HG03442 (cell line): ENCODE measurements at regions not wholly inside any gene's neighbourhood (a gene's known extent, or its start where the extent isn't known, plus 50 kb on each side); places are given as distances from the start of the nearest gene placed in this dataset.

ENCODE experiments used
- ATAC-seq: cut with Tn5 transposase; IDR thresholded peaks from one replicate; pipeline ENCODE4 v1.9.1; 2021; ENCODE audit warnings: mild to moderate bottlenecking, moderate library complexity; ENCODE audit not compliant: unreplicated experiment

- ATAC-seq = no peak
These were observed 107.3 kb downstream of the OGFRL1 start for GRCh38 chr6:71395731-71396409.

DNA sequence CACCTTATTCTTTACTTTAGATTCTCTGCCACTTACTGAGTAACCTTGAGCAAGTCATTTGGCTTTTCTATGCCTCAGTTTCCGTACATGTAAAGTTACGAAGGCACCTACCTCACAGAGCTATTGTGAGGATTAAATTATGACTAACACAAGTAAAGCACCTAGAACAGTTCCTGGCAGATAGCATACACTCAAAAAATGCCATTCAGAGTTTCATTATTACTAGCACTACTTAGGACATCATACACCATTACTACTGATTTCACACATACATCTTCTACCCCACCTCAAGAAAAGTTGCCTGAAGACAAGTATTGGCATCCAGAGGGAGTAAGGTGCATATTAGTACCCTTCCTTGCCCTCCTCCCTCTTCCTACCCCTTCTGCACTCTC, 107.8 kb downstream of the OGFRL1 start:
- peak; percentile 93 for ATAC-seq

- no peak for ATAC-seq
These were observed 110.7 kb downstream of the OGFRL1 start for GRCh38 chr6:71399279-71399678.

DNA sequence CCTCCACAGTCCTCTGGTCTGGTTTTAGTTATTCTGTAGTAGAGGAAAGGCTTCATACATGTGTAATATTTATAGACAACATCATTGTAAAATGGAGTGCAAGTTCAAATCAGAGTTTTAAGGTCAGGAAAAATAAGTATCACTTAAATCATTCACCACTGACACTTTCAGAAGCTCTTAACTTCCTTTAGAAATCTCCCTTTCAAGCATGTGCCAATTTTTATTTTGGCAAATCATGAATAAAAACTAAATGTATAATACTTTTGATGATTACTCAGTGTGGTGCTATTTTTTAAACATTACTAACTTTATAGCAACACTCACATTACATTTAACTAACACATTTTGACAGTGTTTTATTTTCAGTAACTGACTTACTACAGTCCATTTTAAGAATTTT, 112.2 kb downstream of the OGFRL1 start:
- ATAC-seq = no peak

DNA sequence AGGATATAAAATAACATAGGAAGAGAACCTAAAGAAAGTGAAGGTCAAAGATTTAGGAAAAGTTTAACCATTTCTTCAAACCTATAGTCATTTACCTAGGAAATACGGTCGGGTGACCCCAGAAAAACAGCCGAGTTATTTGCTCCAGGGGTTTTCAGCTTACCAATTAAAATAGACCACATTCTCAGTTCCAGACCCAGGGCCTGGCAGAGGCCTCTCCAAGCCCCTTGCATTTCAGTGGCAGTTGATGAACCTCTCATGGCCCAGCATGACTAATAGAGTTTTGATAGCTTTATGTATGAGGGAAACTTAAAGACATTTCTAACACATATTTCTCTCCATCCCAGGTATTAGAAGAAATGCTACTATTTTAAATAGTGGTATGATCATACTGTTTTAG, 113.5 kb downstream of the OGFRL1 start:
- no peak for ATAC-seq

DNA sequence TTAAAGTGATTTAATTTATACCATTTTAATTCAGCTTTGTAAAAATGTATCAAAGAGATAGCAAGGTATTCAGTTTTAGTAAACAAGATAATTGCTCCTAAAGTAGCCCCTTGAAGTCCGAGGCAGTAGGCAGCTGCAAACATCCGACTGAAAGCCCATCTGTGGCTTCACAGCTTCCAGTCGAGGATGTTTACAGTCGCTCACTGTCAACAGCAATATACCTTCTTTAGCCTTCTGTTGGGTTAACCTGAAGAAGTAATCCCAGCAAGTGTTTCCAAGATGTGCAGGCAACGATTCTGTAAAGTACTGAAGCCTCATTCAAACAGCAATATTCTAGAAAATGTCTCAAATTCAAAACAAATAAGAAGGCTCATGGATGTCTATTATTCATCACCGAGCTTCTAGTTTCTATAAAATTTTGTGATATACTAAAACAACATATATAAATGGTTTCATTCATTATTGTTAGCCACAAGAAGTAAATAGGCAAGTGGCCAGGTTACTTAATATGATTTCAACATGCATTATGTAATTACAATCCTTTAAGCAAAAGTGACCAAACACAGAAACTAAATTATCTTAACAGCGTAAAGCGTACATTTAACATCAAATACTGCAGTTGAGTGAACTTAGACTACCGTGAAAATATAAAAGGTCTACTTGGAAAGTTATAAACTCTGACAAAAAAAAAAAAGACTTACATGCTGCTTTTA, 115.0 kb downstream of the OGFRL1 start:
- ATAC-seq = no peak

GRCh38 chr6:71404145-71404966, 115.7 kb downstream of the OGFRL1 start:
- ATAC-seq = no peak

DNA sequence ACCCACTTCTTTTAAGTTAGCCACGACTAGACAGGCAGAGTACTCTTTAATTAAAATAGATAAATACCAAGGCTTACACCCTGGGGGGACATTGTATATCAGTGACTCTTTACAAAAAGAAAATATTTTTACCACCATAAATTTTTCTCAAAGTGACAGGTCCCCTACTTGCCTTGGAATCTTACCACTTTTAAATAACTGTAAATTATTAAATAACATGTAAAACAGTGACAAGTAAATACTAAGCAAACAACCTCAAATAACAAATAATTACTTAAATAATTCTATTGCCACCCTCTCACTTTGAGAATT, 116.3 kb downstream of the OGFRL1 start:
- no peak for ATAC-seq

DNA sequence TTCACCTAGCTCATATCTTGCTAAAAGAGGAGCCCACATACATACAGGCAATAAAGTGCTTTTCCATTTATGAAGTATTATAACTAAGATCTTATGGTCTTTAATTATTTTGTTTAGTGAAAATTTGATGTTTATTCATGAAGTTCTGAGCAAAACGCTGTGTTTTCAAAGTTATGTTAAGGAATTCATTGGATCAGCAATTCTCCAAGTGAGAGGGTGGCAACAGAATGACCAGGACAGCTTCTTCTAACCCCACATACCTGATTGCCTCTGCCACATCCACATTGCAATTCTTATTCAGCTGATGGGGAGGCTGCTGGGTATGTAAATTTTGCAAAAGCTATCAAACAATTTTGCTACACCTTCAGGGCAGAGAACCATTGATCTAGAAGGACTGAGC, 116.8 kb downstream of the OGFRL1 start:
- no peak for ATAC-seq

DNA sequence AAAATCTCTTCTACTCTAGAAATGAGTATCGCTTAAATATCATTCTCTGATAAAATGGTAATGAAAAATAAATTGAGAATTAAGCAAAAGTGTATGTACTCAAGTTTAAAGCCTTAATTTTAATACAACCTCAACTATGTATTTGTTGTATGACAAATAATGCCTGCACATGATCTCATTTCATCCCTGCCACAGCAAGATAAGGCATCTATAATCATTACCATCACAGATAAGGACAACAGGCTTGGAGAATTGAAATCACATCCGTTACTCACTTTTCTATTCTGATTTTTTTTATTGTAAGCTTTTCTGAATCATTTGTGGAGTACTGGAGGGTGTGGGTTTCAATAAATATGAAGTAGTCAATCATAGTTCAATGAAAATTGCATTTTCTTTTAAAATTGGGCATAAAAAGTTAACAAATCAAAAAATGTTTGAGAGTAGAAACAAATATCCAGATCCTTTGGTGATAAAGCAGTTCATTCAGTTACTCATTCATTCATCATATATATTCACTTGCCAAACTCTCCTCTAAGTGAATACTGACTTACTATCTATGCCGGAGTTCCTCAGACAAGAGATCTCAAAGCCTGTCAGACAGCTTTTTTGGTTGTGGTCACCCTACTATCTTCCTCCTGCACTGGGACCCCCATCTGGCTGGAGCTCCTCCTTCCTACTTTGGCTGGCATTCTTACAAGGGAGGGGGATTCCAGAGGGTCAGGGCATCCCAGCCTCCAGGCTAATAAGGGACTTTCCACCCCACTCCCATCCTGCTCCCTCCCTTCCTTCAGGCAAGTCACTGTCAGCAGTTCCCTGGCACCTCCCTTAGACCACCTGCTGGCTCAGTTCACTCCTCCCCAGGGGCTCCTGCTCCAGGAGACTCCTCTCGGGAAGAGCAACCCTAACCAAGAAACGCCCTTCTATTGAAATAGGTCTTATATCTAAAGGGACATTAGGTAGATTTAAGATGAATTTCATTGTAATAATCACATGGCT, 118.6 kb downstream of the OGFRL1 start:
- no peak for ATAC-seq

- ATAC-seq = no peak
These were observed 120.4 kb downstream of the OGFRL1 start for GRCh38 chr6:71408787-71409723.

DNA sequence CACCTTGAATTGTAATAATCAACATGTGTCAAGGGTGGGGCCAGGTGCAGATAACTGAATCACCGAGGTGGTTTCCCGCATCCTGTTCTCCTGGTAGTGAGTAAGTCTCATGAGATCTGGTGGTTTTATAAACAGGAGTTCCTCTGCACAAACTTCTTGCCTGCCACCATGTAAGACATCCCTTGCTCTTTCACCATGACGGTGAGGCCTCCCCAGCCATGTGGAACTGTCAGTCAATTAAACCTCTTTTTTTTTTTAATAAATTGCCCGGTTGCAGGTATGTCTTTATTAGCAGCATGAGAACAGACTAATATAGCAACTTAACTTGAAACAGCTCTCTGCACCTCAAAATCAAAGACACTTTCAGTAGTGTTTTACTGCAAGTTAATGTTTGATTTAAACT, 121.6 kb downstream of the OGFRL1 start:
- peak; percentile 47 for ATAC-seq

DNA sequence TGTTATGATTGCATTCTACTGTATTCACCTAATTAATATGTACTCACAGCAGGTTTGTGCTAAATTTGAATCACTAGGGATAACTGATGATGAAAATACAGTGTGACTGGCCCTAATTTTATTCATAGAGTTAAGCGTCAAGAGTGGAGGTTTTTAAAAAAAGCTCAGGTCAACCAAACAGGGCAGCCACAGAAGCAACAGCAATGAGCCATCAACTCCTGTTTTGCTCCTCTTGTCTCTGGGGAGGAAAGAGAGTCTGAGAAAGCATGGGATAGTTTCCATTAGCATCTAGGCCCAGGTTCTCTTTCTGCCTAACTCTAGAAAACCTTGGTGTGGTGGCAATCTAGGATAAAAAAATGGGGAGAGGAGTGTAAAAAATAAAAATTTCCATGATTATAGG, 122.1 kb downstream of the OGFRL1 start:
- ATAC-seq = no peak

- no peak for ATAC-seq
These were observed 123.3 kb downstream of the OGFRL1 start for GRCh38 chr6:71411882-71412281.

GRCh38 chr6:71412559-71413140, 124.0 kb downstream of the OGFRL1 start:
- no peak for ATAC-seq

DNA sequence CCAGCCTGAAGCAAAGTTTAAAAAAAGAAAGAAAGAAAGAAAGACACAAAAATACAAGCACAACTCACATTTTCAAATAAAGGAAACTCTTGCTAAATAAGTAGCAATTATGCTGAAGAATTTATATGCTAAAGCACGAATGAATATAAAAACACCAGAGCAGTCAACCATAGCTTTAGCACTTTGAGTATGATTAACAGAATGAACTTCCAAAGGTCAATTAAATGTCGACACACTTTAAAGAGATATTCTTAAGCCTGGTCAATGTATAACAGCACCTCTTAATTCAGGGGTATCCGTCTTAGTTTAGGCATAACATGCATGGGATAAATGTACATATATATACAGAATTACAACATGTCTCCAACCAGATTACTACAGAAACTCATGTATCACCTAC, 125.9 kb downstream of the OGFRL1 start:
- ATAC-seq = no peak

DNA sequence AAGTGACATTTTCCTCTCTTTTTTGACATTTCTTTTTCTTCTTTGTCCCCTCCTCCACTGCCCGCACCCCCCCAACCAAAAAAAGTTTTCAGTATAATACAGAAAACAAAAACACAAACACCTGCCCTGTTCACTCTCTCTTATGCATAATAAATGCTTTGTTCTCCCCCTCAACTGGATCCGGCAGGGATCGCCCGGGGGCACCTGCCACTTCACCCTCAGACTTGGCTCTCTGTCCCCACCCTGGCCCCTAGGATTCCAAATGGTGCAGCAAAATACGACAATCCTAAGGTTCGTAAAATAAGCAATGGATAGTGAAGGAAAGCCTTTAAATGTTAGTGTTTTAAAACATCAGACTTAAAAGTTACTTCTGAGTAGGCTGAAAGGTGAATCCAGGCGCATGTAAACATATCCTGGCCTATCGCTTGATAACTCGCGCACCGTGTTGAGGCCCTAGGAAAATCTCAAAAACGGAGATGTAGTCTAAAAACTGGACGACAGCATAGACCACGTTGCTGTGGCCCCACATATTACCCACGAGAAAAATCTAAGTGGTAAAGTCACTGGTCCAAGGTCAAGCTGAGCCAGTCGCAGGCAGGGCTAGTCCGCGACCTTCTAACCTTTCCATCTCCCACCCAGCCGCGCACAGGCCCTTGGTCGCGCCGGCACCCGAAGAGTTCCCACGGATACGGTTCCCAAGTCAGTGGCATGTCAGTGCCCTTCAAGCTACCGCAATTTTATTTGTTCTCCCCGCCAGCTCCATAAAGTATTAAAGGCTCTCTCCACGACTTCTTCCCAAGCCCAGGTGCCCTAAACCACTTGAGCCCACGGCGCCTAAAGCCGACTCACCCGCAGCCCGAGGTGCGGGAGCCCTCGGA, 130.8 kb downstream of the OGFRL1 start:
- ATAC-seq = no peak

DNA sequence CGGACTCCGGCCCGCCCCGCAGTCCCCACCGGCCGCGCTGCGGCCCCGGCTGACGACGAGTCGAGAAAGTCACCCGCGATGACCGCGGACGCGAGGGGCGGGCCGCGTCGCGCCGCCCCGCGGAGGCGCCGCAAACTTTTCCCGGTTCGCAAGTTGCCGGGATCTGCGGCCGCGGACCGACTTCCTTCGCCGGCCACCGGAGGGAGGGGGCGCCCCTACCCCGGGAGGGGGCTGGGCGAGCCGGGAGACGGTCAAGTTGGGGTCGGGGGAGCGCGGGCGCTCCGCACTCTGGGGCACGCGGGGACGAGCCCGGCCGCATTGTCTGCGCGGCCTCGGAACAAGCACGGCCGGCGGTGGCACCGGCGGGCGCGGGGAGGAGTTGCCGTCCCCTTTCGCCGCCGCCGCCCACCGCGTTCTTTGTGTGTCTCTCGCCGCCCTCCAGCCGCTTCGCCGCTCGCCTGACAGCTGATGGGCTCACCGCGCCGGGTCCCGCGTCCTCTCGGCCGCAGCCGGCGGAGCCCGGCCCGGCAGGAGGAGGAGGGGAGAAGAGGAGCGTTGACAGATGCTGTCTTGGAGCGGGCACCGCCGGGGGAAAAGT, 131.6 kb downstream of the OGFRL1 start:
- ATAC-seq = peak; percentile 38
